GM18505 (cell line): ENCODE measurements at regions not wholly inside any gene's neighbourhood (a gene's known extent, or its start where the extent isn't known, plus 50 kb on each side); places are given as distances from the start of the nearest gene placed in this dataset.
"Not testable (repeated sequence)": the region's sequence is repeated elsewhere in the genome, so short reads cannot be mapped to it uniquely, and the experiment has no call there.

Experiments
- ATAC-seq: cut with Tn5 transposase; IDR thresholded peaks from one replicate; pipeline ENCODE4 v1.9.1; 2021; ENCODE audit not compliant: unreplicated experiment
- POLR2A ChIP-seq: IDR thresholded peaks from 4 replicates; pipeline ENCODE4 v1.6.1; 2011; ENCODE audit warnings: borderline replicate concordance; ENCODE audit not compliant: insufficient read depth, insufficient read length; ENCODE audit errors: extremely low read depth

- no peak for ATAC-seq
- no peak for TF ChIP-seq POLR2A
Measured at GRCh38 chr5:13581914-13582313, 362.6 kb downstream of the DNAH5 start.

DNA sequence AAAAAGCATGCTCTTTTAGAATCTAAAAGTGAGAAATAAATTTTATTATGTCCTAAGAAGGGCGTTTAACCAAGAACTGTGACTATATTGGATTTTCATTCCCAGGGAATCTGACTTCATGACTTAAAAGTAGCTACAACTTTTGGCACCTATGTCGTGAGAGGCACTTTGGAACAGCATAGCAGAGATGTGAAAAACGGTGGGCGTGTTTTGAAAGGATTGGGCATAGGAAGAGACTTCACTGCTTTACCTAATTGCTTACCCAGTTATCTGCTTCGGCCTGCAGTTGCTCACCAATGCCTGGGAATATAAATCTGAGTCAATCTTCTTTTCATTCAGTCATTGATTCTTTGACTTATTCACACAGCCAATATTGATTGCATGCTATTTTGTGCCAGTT is 363.4 kb downstream of the DNAH5 start:
- no peak for ATAC-seq
- TF ChIP-seq POLR2A: no peak

GRCh38 chr5:13580058-13580457 is 364.4 kb downstream of the DNAH5 start:
- ATAC-seq: no peak
- TF ChIP-seq POLR2A: no peak

GRCh38 chr5:13579091-13579490 is 365.4 kb downstream of the DNAH5 start:
- not testable (repeated sequence) for ATAC-seq

DNA sequence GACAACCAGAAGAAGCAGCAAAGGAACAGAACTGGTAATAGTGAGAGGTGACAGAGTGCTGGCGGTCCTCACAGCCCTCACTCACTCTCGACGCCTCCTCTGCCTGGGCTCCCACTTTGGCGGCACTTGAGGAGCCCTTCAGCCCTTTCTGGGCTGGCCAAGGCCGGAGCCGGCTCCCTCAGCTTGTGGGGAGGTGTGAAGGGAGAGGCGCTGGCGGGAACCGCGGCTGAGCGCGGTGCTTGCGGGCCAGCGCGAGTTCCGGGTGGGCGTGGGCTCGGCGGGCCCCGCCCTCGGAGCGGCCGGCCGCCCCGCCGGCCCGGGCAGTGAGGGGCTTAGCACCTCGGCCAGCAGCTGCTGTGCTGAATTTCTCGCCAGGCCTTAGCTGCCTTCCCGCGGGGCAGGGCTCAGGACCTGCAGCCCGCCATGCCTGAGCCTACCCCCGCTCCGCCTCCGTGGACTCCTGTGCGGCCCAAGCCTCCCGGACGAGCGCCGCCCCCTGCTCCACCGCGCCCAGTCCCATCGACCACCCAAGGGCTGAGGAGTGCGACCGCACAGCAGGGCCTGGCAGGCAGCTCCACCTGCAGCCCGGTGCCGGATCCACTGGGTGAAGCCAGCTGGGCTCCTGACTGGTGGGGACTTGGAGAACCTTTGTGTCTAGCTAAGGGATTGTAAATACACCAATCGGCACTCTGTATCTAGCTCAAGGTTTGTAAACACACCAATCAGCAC is 366.0 kb downstream of the DNAH5 start:
- ATAC-seq: not testable (repeated sequence)

GRCh38 chr5:13574574-13574973 is 369.9 kb downstream of the DNAH5 start:
- no peak for TF ChIP-seq POLR2A
- ATAC-seq: no peak

GRCh38 chr5:13572163-13572562 is 372.3 kb downstream of the DNAH5 start:
- TF ChIP-seq POLR2A: no peak
- no peak for ATAC-seq

DNA sequence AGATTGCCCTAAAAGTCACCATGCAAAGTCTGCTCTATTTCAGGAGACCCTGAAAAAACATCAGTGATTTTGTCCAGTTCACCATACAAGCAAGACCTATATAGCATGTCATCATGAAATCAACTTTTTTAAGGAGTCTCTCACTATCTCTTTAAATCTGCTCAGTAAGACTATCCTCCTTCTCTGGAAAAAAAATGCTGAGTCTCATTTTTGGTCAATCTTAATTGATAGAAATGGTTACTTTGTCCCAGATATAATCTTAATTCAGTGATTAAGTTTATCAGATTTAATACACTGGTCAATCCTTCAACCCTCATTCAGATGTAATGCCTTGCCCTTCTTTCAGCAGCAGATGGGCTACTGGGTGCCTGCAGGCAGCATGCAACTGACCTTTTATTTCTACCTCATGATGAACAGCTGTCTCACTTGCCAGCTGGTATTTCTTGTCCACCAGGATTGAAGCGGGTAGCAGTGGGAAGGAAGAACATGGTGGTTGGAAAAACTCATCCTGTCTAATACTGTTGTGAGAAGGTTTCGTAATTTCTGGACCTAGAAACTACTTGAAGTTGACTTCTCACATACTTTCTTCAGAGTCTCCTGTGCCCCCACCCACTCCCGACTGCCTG is 375.3 kb downstream of the DNAH5 start:
- TF ChIP-seq POLR2A: no peak

DNA sequence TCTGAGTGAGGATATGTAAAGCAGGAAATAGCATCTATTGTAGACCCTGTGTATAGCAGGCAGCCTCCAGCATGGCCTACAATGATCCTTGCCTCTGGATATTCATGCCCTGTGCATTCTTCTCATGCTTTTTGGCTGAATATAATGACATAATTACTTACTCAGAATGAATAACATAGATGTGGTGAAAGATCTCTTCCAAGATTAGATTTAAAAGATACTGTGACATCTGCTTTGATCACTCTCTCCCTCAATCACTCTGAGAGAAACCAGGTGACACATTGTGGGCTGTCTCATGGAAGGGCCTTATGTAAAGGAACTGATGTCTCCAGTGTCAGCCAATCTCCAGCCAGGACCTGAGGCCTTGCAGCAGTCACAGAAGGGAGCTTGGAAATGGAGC is 376.7 kb downstream of the DNAH5 start:
- no peak for TF ChIP-seq POLR2A
- ATAC-seq: no peak

More for the DNA sequence above, 375.3 kb downstream of the DNAH5 start:
- no peak for ATAC-seq

- no peak for ATAC-seq
- no peak for TF ChIP-seq POLR2A
Measured at GRCh38 chr5:13566871-13567339, 377.6 kb downstream of the DNAH5 start.

GRCh38 chr5:13558408-13558807 is 386.1 kb downstream of the DNAH5 start:
- TF ChIP-seq POLR2A: no peak
- ATAC-seq: no peak

- TF ChIP-seq POLR2A: no peak
- ATAC-seq: no peak
Measured at GRCh38 chr5:13553896-13554295, 390.6 kb downstream of the DNAH5 start.

GRCh38 chr5:13552361-13552760 is 392.1 kb downstream of the DNAH5 start:
- TF ChIP-seq POLR2A: no peak
- ATAC-seq: no peak

DNA sequence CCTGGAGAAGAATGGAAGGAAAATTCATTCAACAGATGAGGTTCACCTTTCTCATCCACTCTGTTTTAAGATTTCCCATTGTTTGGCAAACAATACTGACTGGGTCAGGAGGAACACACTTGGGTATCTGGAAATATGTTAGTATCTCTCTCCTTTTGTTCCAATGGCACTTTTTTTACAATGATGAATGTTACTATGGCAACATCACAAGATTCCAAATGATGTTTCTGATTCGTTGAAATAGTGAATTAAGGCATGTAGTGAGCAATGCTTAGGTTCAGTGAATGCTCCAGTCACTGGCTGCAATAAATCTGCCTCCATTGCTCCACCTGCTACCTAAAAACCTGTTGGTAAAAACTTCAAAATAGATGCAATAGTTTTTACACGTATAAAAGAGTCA is 392.8 kb downstream of the DNAH5 start:
- no peak for ATAC-seq

More for the DNA sequence above, 392.8 kb downstream of the DNAH5 start:
- no peak for TF ChIP-seq POLR2A
